ENCODE measurements at regions not wholly inside any gene's neighbourhood (a gene's known extent, or its start where the extent isn't known, plus 50 kb on each side); places are given as distances from the start of the nearest gene placed in this dataset.
A peak's percentile ranks its signal among the peaks of the same experiment; 100 is the strongest.

DNA sequence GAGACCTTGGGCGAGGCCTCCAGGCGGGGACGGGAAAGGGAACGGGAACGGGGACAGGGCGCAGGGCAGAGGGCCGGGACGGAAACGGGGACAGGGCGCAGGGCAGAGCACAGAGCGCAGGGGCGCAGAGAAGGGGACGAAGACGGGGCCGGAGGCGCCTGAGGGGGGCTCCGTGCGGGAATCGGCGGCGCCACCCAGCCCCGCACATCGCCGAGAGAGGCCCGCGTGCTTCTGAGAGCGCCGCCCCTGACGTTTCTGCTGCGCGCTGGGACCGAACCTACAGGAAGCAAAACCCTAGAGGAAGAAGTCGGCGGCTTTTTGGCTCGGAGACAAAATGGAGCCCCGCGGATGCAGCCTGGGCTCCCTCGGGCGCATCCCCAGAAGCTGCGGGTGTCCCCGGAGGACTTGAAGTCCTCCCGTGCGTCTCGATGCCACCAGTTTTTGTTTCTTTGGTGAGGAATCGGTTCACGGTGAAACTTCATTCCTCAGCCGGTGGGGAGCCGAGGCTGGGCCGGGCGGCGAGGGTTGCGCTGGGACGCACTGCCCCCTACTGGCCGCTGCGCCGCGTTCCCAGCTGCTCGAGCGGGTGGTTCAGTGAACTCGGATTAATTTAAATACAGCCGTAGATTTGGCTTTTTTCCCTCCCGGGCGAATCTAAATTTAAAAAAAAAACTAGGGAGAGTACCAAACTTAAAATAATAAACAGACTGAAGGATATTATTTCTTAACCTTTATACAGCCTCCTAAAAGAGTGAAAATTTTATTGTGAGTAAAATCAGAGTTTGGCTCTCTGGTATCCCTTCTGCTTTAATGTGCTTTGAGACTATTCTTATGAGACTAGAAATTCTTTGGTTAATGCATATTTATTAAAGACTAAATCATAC, 350.0 kb upstream of the ARGLU1 start (continued):
- TF ChIP-seq, protein P1, sequence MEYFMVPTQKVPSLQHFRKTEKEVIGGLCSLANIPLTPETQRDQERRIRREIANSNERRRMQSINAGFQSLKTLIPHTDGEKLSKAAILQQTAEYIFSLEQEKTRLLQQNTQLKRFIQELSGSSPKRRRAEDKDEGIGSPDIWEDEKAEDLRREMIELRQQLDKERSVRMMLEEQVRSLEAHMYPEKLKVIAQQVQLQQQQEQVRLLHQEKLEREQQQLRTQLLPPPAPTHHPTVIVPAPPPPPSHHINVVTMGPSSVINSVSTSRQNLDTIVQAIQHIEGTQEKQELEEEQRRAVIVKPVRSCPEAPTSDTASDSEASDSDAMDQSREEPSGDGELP (CRISPR knock-in tag; IDR thresholded peaks at IDR 0.05; ENCODE audit: borderline replicate concordance), result peak; percentile 22; the same call in 1 of the 2 replicates
- TF ChIP-seq ZNF239 (CRISPR knock-in tag; IDR thresholded peaks at IDR 0.05) (no peak), SMC3 (conservative IDR thresholded peaks at IDR 0.05; ENCODE audit: insufficient read depth, low read depth, low read length) (0 out of 2 replicates have a peak, but pooled peaks have one; percentile 8), ZNF57 (CRISPR knock-in tag; IDR thresholded peaks at IDR 0.05) (no peak), DDX20 (tag; IDR thresholded peaks at IDR 0.05; ENCODE audit: low read depth) (no peak), KLF16 (IDR thresholded peaks at IDR 0.05) (no peak), CEBPG (CRISPR knock-in tag; IDR thresholded peaks at IDR 0.05) (no peak), CEBPG (tag; conservative IDR thresholded peaks at IDR 0.05 in 1 of 2, IDR thresholded peaks at IDR 0.05 in 1 of 2) (no peak), MXI1 (IDR thresholded peaks at IDR 0.05; ENCODE audit: low read depth, low read length) (no peak), HSF4 (CRISPR knock-in tag; IDR thresholded peaks at IDR 0.05; ENCODE audit: borderline replicate concordance) (no peak), ZNF696 (CRISPR knock-in tag; conservative IDR thresholded peaks at IDR 0.05) (no peak)
- TF ChIP-seq, protein P2, sequence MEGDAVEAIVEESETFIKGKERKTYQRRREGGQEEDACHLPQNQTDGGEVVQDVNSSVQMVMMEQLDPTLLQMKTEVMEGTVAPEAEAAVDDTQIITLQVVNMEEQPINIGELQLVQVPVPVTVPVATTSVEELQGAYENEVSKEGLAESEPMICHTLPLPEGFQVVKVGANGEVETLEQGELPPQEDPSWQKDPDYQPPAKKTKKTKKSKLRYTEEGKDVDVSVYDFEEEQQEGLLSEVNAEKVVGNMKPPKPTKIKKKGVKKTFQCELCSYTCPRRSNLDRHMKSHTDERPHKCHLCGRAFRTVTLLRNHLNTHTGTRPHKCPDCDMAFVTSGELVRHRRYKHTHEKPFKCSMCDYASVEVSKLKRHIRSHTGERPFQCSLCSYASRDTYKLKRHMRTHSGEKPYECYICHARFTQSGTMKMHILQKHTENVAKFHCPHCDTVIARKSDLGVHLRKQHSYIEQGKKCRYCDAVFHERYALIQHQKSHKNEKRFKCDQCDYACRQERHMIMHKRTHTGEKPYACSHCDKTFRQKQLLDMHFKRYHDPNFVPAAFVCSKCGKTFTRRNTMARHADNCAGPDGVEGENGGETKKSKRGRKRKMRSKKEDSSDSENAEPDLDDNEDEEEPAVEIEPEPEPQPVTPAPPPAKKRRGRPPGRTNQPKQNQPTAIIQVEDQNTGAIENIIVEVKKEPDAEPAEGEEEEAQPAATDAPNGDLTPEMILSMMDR (IDR thresholded peaks at IDR 0.05 in 2 of 3, conservative IDR thresholded peaks at IDR 0.05 in 1 of 3; ENCODE audit: insufficient read depth in 2 of 3, low read depth in 1 of 3, low read length in 3 of 3), result peak; percentile 56 to 59 (median 58)
- TF ChIP-seq, protein P3, sequence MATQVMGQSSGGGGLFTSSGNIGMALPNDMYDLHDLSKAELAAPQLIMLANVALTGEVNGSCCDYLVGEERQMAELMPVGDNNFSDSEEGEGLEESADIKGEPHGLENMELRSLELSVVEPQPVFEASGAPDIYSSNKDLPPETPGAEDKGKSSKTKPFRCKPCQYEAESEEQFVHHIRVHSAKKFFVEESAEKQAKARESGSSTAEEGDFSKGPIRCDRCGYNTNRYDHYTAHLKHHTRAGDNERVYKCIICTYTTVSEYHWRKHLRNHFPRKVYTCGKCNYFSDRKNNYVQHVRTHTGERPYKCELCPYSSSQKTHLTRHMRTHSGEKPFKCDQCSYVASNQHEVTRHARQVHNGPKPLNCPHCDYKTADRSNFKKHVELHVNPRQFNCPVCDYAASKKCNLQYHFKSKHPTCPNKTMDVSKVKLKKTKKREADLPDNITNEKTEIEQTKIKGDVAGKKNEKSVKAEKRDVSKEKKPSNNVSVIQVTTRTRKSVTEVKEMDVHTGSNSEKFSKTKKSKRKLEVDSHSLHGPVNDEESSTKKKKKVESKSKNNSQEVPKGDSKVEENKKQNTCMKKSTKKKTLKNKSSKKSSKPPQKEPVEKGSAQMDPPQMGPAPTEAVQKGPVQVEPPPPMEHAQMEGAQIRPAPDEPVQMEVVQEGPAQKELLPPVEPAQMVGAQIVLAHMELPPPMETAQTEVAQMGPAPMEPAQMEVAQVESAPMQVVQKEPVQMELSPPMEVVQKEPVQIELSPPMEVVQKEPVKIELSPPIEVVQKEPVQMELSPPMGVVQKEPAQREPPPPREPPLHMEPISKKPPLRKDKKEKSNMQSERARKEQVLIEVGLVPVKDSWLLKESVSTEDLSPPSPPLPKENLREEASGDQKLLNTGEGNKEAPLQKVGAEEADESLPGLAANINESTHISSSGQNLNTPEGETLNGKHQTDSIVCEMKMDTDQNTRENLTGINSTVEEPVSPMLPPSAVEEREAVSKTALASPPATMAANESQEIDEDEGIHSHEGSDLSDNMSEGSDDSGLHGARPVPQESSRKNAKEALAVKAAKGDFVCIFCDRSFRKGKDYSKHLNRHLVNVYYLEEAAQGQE (IDR thresholded peaks at IDR 0.05; ENCODE audit: borderline replicate concordance), result peak; percentile 21; the same call in 1 of the 2 replicates
- TF ChIP-seq, protein P3 (CRISPR knock-in tag; IDR thresholded peaks at IDR 0.05; ENCODE audit: low read depth), result no peak

Data from K562 (cell line).